LoVo (cell line): ENCODE measurements at regions not wholly inside any gene's neighbourhood (a gene's known extent, or its start where the extent isn't known, plus 50 kb on each side); places are given as distances from the start of the nearest gene placed in this dataset.
A peak's percentile ranks its signal among the peaks of the same experiment; 100 is the strongest.

ENCODE experiments used
- DNase-seq: peaks from one replicate; pipeline ENCODE4 v3.0.0-alpha.2; 2016; ENCODE audit warnings: low spot score

- no peak for DNase-seq
Observed at GRCh38 chr10:4581929-4582328, 244.1 kb upstream of the AKR1E2 start.

- no peak for DNase-seq
Observed at GRCh38 chr10:4579844-4580243, 246.2 kb upstream of the AKR1E2 start.

- no peak for DNase-seq
Observed at GRCh38 chr10:4576206-4576605, 249.8 kb upstream of the AKR1E2 start.

GRCh38 chr10:4569151-4569550, 256.9 kb upstream of the AKR1E2 start:
- no peak for DNase-seq

GRCh38 chr10:4568731-4569130, 257.3 kb upstream of the AKR1E2 start:
- no peak for DNase-seq

- no peak for DNase-seq
Observed at GRCh38 chr10:4568086-4568485, 257.9 kb upstream of the AKR1E2 start.

GRCh38 chr10:4567637-4568036, 258.4 kb upstream of the AKR1E2 start:
- no peak for DNase-seq

- DNase-seq = no peak
Observed at GRCh38 chr10:4566011-4566410, 260.0 kb upstream of the AKR1E2 start.

- DNase-seq = no peak
Observed at GRCh38 chr10:4561296-4561695, 264.7 kb upstream of the AKR1E2 start.

- DNase-seq = no peak
Observed at GRCh38 chr10:4557469-4557868, 268.5 kb upstream of the AKR1E2 start.

- no peak for DNase-seq
Observed at GRCh38 chr10:4556527-4556926, 269.5 kb upstream of the AKR1E2 start.

GRCh38 chr10:4555920-4556319, 270.1 kb upstream of the AKR1E2 start:
- DNase-seq = no peak

- no peak for DNase-seq
Observed at GRCh38 chr10:4549139-4549653, 276.8 kb upstream of the AKR1E2 start.

- no peak for DNase-seq
Observed at GRCh38 chr10:4546931-4547330, 279.1 kb upstream of the AKR1E2 start.

GRCh38 chr10:4546500-4546899, 279.5 kb upstream of the AKR1E2 start:
- no peak for DNase-seq

GRCh38 chr10:4545062-4545461, 280.9 kb upstream of the AKR1E2 start:
- DNase-seq = no peak

GRCh38 chr10:4543938-4544533, 282.0 kb upstream of the AKR1E2 start:
- DNase-seq = no peak

GRCh38 chr10:4541292-4541691, 284.7 kb upstream of the AKR1E2 start:
- peak; percentile 85 for DNase-seq

GRCh38 chr10:4538016-4538415, 288.0 kb upstream of the AKR1E2 start:
- no peak for DNase-seq

- DNase-seq = no peak
Observed at GRCh38 chr10:4535521-4535920, 290.5 kb upstream of the AKR1E2 start.

- DNase-seq = no peak
Observed at GRCh38 chr10:4533621-4534020, 292.4 kb upstream of the AKR1E2 start.

- DNase-seq = no peak
Observed at GRCh38 chr10:4532976-4533375, 293.0 kb upstream of the AKR1E2 start.

- no peak for DNase-seq
Observed at GRCh38 chr10:4532467-4532866, 293.5 kb upstream of the AKR1E2 start.

- no peak for DNase-seq
Observed at GRCh38 chr10:4532011-4532410, 294.0 kb upstream of the AKR1E2 start.

- no peak for DNase-seq
Observed at GRCh38 chr10:4529266-4529665, 296.7 kb upstream of the AKR1E2 start.
